ENCODE measurements at regions not wholly inside any gene's neighbourhood (a gene's known extent, or its start where the extent isn't known, plus 50 kb on each side); places are given as distances from the start of the nearest gene placed in this dataset.

- no peaks in the 10 kb centered on the region for H3K27me3 Mint-ChIP-seq (ENCODE audit: insufficient read depth, unreplicated experiment)
- TF ChIP-seq CTCF (IDR thresholded peaks at IDR 0.05; ENCODE audit: unreplicated experiment) = no peak
- CTCF ChIA-PET = no interaction called here
These were observed 799.2 kb downstream of the REEP3 start for GRCh38 chr10:64320448-64320847.

GRCh38 chr10:64329510-64329909, 808.3 kb downstream of the REEP3 start:
- BruUV-seq (replicated peaks) = no TSS peak
- no peak for DNase-seq (ENCODE audit: unreplicated experiment)
- POLR2A ChIA-PET = no interaction called here
- H3K36me3 Mint-ChIP-seq (ENCODE audit: insufficient read depth, unreplicated experiment) = no peaks in the 10 kb centered on the region
- no peak for TF ChIP-seq CTCF (IDR thresholded peaks at IDR 0.05; ENCODE audit: unreplicated experiment)
- H3K9me3 Mint-ChIP-seq (ENCODE audit: unreplicated experiment) = peaks cover 21% of the 10 kb centered on the region
- H3K27ac Mint-ChIP-seq (ENCODE audit: low read depth, unreplicated experiment) = no peak overlapping the region
- H3K4me3 Mint-ChIP-seq (ENCODE audit: unreplicated experiment) = no peak overlapping the region
- CTCF ChIA-PET = no interaction called here
- intact Hi-C loops (cut with micrococcal nuclease) = no loop called here
- peaks cover 9% of the 10 kb centered on the region for H3K4me1 Mint-ChIP-seq (ENCODE audit: insufficient read depth, unreplicated experiment)
- H3K27me3 Mint-ChIP-seq (ENCODE audit: insufficient read depth, unreplicated experiment) = no peaks in the 10 kb centered on the region

More at GRCh38 chr10:64320448-64320847, 799.2 kb downstream of the REEP3 start:
- H3K4me3 Mint-ChIP-seq (ENCODE audit: unreplicated experiment) = no peak overlapping the region
- no peaks in the 10 kb centered on the region for H3K4me1 Mint-ChIP-seq (ENCODE audit: insufficient read depth, unreplicated experiment)
- H3K9me3 Mint-ChIP-seq (ENCODE audit: unreplicated experiment) = peaks cover 11% of the 10 kb centered on the region
- intact Hi-C loops (cut with micrococcal nuclease) = no loop called here
- DNase-seq (ENCODE audit: unreplicated experiment) = no peak
- no TSS peak for BruUV-seq (replicated peaks)
- no peak overlapping the region for H3K27ac Mint-ChIP-seq (ENCODE audit: low read depth, unreplicated experiment)
- no peaks in the 10 kb centered on the region for H3K36me3 Mint-ChIP-seq (ENCODE audit: insufficient read depth, unreplicated experiment)
- POLR2A ChIA-PET = no interaction called here

- CTCF ChIA-PET = no interaction called here
- intact Hi-C loops (cut with micrococcal nuclease) = no loop called here
- Mint-ChIP-seq H3K4me1 (ENCODE audit: insufficient read depth, unreplicated experiment) (peaks cover 9% of the 10 kb centered on the region), H3K27ac (ENCODE audit: low read depth, unreplicated experiment) (no peak overlapping the region), H3K9me3 (ENCODE audit: unreplicated experiment) (no peaks in the 10 kb centered on the region), H3K27me3 (ENCODE audit: insufficient read depth, unreplicated experiment) (no peaks in the 10 kb centered on the region), H3K4me3 (ENCODE audit: unreplicated experiment) (no peak overlapping the region), H3K36me3 (ENCODE audit: insufficient read depth, unreplicated experiment) (no peaks in the 10 kb centered on the region)
- POLR2A ChIA-PET = interaction anchor here (0.6 to 0.7 kb wide), 2 partner anchors 231 to 400 kb away, joined by 3 read pairs; no protein-coding TSS in a partner anchor
- no peak for DNase-seq (ENCODE audit: unreplicated experiment)
- TF ChIP-seq CTCF (IDR thresholded peaks at IDR 0.05; ENCODE audit: unreplicated experiment) = no peak
- no TSS peak for BruUV-seq (replicated peaks)
These were observed 811.4 kb downstream of the REEP3 start for GRCh38 chr10:64332551-64332950.

GRCh38 chr10:64334084-64334483, 812.9 kb downstream of the REEP3 start:
- TF ChIP-seq CTCF (IDR thresholded peaks at IDR 0.05; ENCODE audit: unreplicated experiment) = no peak
- no peak overlapping the region for H3K4me3 Mint-ChIP-seq (ENCODE audit: unreplicated experiment)
- H3K27me3 Mint-ChIP-seq (ENCODE audit: insufficient read depth, unreplicated experiment) = no peaks in the 10 kb centered on the region
- H3K4me1 Mint-ChIP-seq (ENCODE audit: insufficient read depth, unreplicated experiment) = peaks cover 9% of the 10 kb centered on the region
- CTCF ChIA-PET = no interaction called here
- no peak overlapping the region for H3K27ac Mint-ChIP-seq (ENCODE audit: low read depth, unreplicated experiment)
- BruUV-seq (replicated peaks) = no TSS peak
- intact Hi-C loops (cut with micrococcal nuclease) = no loop called here
- DNase-seq (ENCODE audit: unreplicated experiment) = peak; percentile 49
- H3K36me3 Mint-ChIP-seq (ENCODE audit: insufficient read depth, unreplicated experiment) = no peaks in the 10 kb centered on the region
- POLR2A ChIA-PET = no interaction called here
- no peaks in the 10 kb centered on the region for H3K9me3 Mint-ChIP-seq (ENCODE audit: unreplicated experiment)

Data from MCF 10A (cell line).